ENCODE measurements at regions not wholly inside any gene's neighbourhood (a gene's known extent, or its start where the extent isn't known, plus 50 kb on each side); places are given as distances from the start of the nearest gene placed in this dataset.

DNA sequence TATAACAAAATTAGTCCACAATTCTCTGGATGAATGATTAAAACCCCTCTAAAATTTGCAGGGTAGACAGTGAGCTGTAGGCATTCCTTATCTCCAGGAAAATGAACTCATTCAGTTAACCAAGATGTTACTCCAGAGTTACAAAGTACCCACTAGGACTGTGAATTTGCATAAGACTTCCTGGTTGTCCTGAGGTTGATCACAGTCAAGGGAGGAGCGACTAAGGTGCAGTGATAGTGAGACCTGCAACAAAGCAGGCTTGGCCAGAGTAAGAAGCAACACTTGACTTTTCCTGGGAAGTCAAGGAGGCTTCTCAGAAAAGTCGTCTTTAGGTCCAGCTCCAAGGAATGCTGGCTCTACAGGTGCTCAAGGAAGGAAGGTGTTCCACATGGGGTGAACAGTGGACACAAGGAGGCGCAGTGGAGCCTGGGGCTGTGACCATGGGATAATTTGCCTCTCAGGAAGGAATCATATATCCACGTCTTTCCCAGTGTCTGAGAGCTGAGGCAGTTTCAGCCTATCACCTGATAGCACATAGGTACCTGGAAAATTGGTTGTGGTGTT, 821.1 kb upstream of the EEF2KMT start:
- TF ChIP-seq POLR2A (IDR thresholded peaks at IDR 0.05) = no peak
- TF ChIP-seq, protein P1, sequence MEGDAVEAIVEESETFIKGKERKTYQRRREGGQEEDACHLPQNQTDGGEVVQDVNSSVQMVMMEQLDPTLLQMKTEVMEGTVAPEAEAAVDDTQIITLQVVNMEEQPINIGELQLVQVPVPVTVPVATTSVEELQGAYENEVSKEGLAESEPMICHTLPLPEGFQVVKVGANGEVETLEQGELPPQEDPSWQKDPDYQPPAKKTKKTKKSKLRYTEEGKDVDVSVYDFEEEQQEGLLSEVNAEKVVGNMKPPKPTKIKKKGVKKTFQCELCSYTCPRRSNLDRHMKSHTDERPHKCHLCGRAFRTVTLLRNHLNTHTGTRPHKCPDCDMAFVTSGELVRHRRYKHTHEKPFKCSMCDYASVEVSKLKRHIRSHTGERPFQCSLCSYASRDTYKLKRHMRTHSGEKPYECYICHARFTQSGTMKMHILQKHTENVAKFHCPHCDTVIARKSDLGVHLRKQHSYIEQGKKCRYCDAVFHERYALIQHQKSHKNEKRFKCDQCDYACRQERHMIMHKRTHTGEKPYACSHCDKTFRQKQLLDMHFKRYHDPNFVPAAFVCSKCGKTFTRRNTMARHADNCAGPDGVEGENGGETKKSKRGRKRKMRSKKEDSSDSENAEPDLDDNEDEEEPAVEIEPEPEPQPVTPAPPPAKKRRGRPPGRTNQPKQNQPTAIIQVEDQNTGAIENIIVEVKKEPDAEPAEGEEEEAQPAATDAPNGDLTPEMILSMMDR (IDR thresholded peaks at IDR 0.05) = peak in 1 of 6 experiments; percentile 13
